Astrocyte (in vitro differentiated cells and primary cell): ENCODE measurements at regions not wholly inside any gene's neighbourhood (a gene's known extent, or its start where the extent isn't known, plus 50 kb on each side); places are given as distances from the start of the nearest gene placed in this dataset.

Source experiments
- DNase-seq: peaks from one replicate; pipeline ENCODE4 v3.0.0-alpha.2; 2010; ENCODE audit warnings: low read depth
- FAIRE-seq: peaks from 2 replicates; lab custom pipeline; 2011; peaks lifted over from hg19 to GRCh38; lab: Jason Lieb, UNC
- H2AFZ ChIP-seq: 2 replicates; pipeline ENCODE4 v1.6.0; 2012; ENCODE audit warnings: low read depth, low read length, inconsistent platforms
- H3K27ac ChIP-seq: 2 replicates; pipeline ENCODE4 v1.5.1; 2011; ENCODE audit warnings: low read depth, low read length, inconsistent platforms
- H3K27me3 ChIP-seq: 2 replicates; pipeline ENCODE4 v1.6.0; 2011; ENCODE audit warnings: low read length, inconsistent platforms; ENCODE audit not compliant: insufficient read depth
- H3K36me3 ChIP-seq: 2 replicates; pipeline ENCODE4 v1.5.1; 2011; ENCODE audit warnings: low read length, inconsistent platforms; ENCODE audit not compliant: insufficient read depth
- H3K4me1 ChIP-seq: 2 replicates; pipeline ENCODE4 v1.5.1; 2011; ENCODE audit warnings: low read length, inconsistent platforms; ENCODE audit not compliant: insufficient read depth
- H3K4me2 ChIP-seq: 2 replicates; pipeline ENCODE4 v1.6.0; 2012; ENCODE audit warnings: low read length, inconsistent platforms
- H3K4me3 ChIP-seq: 2 replicates; pipeline ENCODE4 v1.5.1; 2011; ENCODE audit warnings: low read depth, mild to moderate bottlenecking, low read length, inconsistent platforms; ENCODE audit not compliant: insufficient read depth
- H3K79me2 ChIP-seq: 2 replicates; pipeline ENCODE4 v1.6.0; 2012; ENCODE audit warnings: mild to moderate bottlenecking, low read length, inconsistent platforms; ENCODE audit not compliant: insufficient read depth
- H3K9ac ChIP-seq: 2 replicates; pipeline ENCODE4 v1.6.0; 2012; ENCODE audit warnings: mild to moderate bottlenecking, low read length, inconsistent platforms
- H3K9me3 ChIP-seq: 2 replicates; pipeline ENCODE4 v1.5.1; 2012; ENCODE audit warnings: low read depth, mild to moderate bottlenecking, low read length, inconsistent platforms; ENCODE audit not compliant: insufficient read depth
- H4K20me1 ChIP-seq: 2 replicates; pipeline ENCODE4 v1.6.0; 2012; ENCODE audit warnings: low read length, inconsistent platforms; ENCODE audit not compliant: insufficient read depth
- H3K27ac Mint-ChIP-seq: one replicate; pipeline ENCODE4 v1.8.0; 2021; ENCODE audit warnings: mild to moderate bottlenecking, mixed read lengths; ENCODE audit not compliant: unreplicated experiment
- H3K27me3 Mint-ChIP-seq: one replicate; pipeline ENCODE4 v1.8.0; 2021; ENCODE audit warnings: low read depth, mixed read lengths; ENCODE audit not compliant: unreplicated experiment
- H3K36me3 Mint-ChIP-seq: one replicate; pipeline ENCODE4 v1.8.0; 2021; ENCODE audit warnings: low read depth, mixed read lengths; ENCODE audit not compliant: unreplicated experiment
- H3K4me1 Mint-ChIP-seq: one replicate; pipeline ENCODE4 v1.8.0; 2021; ENCODE audit warnings: low read depth, mixed read lengths; ENCODE audit not compliant: unreplicated experiment
- H3K4me3 Mint-ChIP-seq: one replicate; pipeline ENCODE4 v1.8.0; 2021; ENCODE audit warnings: mild to moderate bottlenecking, moderate library complexity, mixed read lengths; ENCODE audit not compliant: unreplicated experiment
- H3K9me3 Mint-ChIP-seq: one replicate; pipeline ENCODE4 v1.8.0; 2021; ENCODE audit warnings: mild to moderate bottlenecking, mixed read lengths; ENCODE audit not compliant: unreplicated experiment
- EZH2 ChIP-seq: IDR thresholded peaks from 2 replicates; pipeline ENCODE4 v1.6.1; 2012; ENCODE audit warnings: mild to moderate bottlenecking, low read length, inconsistent platforms; ENCODE audit not compliant: insufficient read depth
- TF ChIP-seq, protein P1 (sequence below): IDR thresholded peaks from 2 replicates; pipeline ENCODE4 v1.5.1; 2011; ENCODE audit warnings: low read depth, mild to moderate bottlenecking, inconsistent platforms, low read length, moderate library complexity; ENCODE audit not compliant: insufficient read depth

DNA sequence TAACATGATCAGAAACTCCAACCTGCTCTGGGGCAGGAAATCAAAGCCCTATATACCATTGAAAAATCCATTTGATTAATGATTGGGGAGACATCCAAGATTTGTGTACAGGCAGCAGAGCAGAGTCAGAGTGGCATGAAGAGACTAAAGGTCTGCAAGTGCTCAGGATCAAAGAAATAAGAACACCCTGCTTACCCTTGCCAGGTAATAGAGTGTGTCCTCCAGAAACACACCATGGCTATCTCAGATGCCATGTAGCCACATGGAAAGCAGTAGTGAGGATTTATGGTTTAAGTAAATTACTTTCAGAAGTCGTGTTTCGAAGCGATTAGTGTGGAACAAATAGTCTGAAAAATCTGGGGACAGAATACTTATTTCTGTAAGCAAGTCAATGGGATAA, 592.9 kb downstream of the SUCLG1 start:
- Histone ChIP-seq H3K27ac (no peak overlapping the region), H3K36me3 (no peaks in the 10 kb centered on the region), H3K4me3 (no peak overlapping the region), H3K9ac (no peak overlapping the region), H3K79me2 (no peaks in the 10 kb centered on the region), H3K9me3 (no peaks in the 10 kb centered on the region), H3K4me1 (no peaks in the 10 kb centered on the region), H3K4me2 (no peak overlapping the region), H4K20me1 (no peaks in the 10 kb centered on the region), H2AFZ (no peak overlapping the region), H3K27me3 (no peaks in the 10 kb centered on the region)
- H3K4me3 Mint-ChIP-seq = no peak overlapping the region
- H3K36me3 Mint-ChIP-seq = no peaks in the 10 kb centered on the region
- DNase-seq (no peak), FAIRE-seq (no peak)
- no peak overlapping the region for H3K27ac Mint-ChIP-seq
- no peak for TF ChIP-seq EZH2
- TF ChIP-seq, protein P1, sequence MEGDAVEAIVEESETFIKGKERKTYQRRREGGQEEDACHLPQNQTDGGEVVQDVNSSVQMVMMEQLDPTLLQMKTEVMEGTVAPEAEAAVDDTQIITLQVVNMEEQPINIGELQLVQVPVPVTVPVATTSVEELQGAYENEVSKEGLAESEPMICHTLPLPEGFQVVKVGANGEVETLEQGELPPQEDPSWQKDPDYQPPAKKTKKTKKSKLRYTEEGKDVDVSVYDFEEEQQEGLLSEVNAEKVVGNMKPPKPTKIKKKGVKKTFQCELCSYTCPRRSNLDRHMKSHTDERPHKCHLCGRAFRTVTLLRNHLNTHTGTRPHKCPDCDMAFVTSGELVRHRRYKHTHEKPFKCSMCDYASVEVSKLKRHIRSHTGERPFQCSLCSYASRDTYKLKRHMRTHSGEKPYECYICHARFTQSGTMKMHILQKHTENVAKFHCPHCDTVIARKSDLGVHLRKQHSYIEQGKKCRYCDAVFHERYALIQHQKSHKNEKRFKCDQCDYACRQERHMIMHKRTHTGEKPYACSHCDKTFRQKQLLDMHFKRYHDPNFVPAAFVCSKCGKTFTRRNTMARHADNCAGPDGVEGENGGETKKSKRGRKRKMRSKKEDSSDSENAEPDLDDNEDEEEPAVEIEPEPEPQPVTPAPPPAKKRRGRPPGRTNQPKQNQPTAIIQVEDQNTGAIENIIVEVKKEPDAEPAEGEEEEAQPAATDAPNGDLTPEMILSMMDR = no peak
- H3K4me1 Mint-ChIP-seq = no peaks in the 10 kb centered on the region
- H3K9me3 Mint-ChIP-seq = no peaks in the 10 kb centered on the region
- no peaks in the 10 kb centered on the region for H3K27me3 Mint-ChIP-seq

DNA sequence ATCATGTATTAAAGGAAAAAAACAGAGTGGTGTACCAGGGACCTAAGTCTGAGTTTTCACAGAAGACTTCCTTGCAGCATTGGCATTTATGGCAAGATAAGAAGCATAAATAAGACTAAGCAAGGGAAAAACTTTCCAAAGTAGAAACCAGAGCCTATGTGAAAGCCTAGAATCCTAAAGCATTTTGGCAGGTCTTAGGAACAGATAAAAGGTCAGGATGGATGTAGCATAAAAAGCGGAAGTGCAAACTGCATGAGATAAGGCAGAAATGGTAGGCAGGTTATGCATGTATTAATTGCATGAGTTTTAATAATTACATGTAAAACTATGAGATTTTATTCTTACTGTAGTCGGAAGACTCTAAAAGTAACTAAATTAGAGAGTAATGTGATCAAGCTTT, 596.5 kb downstream of the SUCLG1 start:
- H3K27me3 Mint-ChIP-seq = no peaks in the 10 kb centered on the region
- Histone ChIP-seq H3K79me2 (no peaks in the 10 kb centered on the region), H3K4me1 (no peaks in the 10 kb centered on the region), H3K4me2 (no peak overlapping the region), H3K9me3 (no peaks in the 10 kb centered on the region), H3K27ac (no peak overlapping the region), H2AFZ (no peak overlapping the region), H4K20me1 (no peaks in the 10 kb centered on the region), H3K27me3 (no peaks in the 10 kb centered on the region), H3K4me3 (no peak overlapping the region), H3K36me3 (no peaks in the 10 kb centered on the region), H3K9ac (no peak overlapping the region)
- H3K4me3 Mint-ChIP-seq = no peak overlapping the region
- no peak for DNase-seq
- TF ChIP-seq EZH2 = no peak
- TF ChIP-seq, protein P1 = no peak
- no peaks in the 10 kb centered on the region for H3K9me3 Mint-ChIP-seq
- H3K4me1 Mint-ChIP-seq = no peaks in the 10 kb centered on the region
- no peak for FAIRE-seq
- H3K36me3 Mint-ChIP-seq = no peaks in the 10 kb centered on the region
- no peak overlapping the region for H3K27ac Mint-ChIP-seq

GRCh38 chr2:83860320-83860719, 598.8 kb downstream of the SUCLG1 start:
- Histone ChIP-seq H3K9ac (no peak overlapping the region), H3K4me3 (no peak overlapping the region), H3K79me2 (no peaks in the 10 kb centered on the region), H3K36me3 (no peaks in the 10 kb centered on the region), H3K27ac (no peak overlapping the region), H4K20me1 (no peaks in the 10 kb centered on the region), H3K4me1 (no peaks in the 10 kb centered on the region), H3K27me3 (no peaks in the 10 kb centered on the region), H3K9me3 (no peaks in the 10 kb centered on the region), H2AFZ (no peak overlapping the region), H3K4me2 (no peak overlapping the region)
- Mint-ChIP-seq H3K4me3 (no peak overlapping the region), H3K4me1 (no peaks in the 10 kb centered on the region), H3K27me3 (no peaks in the 10 kb centered on the region), H3K27ac (no peak overlapping the region), H3K9me3 (no peaks in the 10 kb centered on the region), H3K36me3 (no peaks in the 10 kb centered on the region)
- no peak for DNase-seq
- no peak for TF ChIP-seq EZH2
- TF ChIP-seq, protein P1 = no peak
- FAIRE-seq = no peak
